SU-DHL-6 (cell line): ENCODE measurements at regions not wholly inside any gene's neighbourhood (a gene's known extent, or its start where the extent isn't known, plus 50 kb on each side); places are given as distances from the start of the nearest gene placed in this dataset.

Source experiments
- CTCF ChIP-seq: fragments of 200-600 bp; sonication (generic); IDR thresholded peaks from one replicate; pipeline ENCODE4 v1.5.1; 2017; ENCODE audit warnings: antibody characterized with exemption, mild to moderate bottlenecking, low read length, moderate library complexity; ENCODE audit not compliant: insufficient read depth, poor library complexity, severe bottlenecking
- EZH2phosphoT487 ChIP-seq: fragments of 200-600 bp; sonication (generic), shearing (Covaris generic); conservative IDR thresholded peaks from 2 replicates; pipeline ENCODE4 v1.6.1; 2018; ENCODE audit warnings: mild to moderate bottlenecking, antibody characterized with exemption, low read length, moderate library complexity, mixed read lengths

GRCh38 chr2:234839285-234839684 lies 112.5 kb upstream of the SH3BP4 start:
- TF ChIP-seq CTCF (no peak), EZH2phosphoT487 (no peak)
